ENCODE measurements at regions not wholly inside any gene's neighbourhood (a gene's known extent, or its start where the extent isn't known, plus 50 kb on each side); places are given as distances from the start of the nearest gene placed in this dataset.
A peak's percentile ranks its signal among the peaks of the same experiment; 100 is the strongest.
"Not testable (repeated sequence)": the region's sequence is repeated elsewhere in the genome, so short reads cannot be mapped to it uniquely, and the experiment has no call there.

- H3K27ac ChIP-seq, result no peak overlapping the region
- DNase-seq (ENCODE audit: low spot score), result no peak
- CTCF ChIA-PET, result no interaction called here
- TF ChIP-seq CTCF (conservative IDR thresholded peaks at IDR 0.05; ENCODE audit: low read depth), result no peak
- POLR2A ChIA-PET (ENCODE audit: low non-redundant PET), result no interaction called here
Measured at GRCh38 chr3:28042707-28043106, 198.7 kb upstream of the CMC1 start.

- ChIA-PET CTCF (interaction anchor here (0.6 kb wide), 1 partner anchor 368 kb away, joined by 4 read pairs; no protein-coding TSS in a partner anchor), POLR2A (ENCODE audit: low non-redundant PET) (no interaction called here)
- TF ChIP-seq CTCF (conservative IDR thresholded peaks at IDR 0.05; ENCODE audit: low read depth), result no peak
- H3K27ac ChIP-seq, result no peak overlapping the region
- DNase-seq (ENCODE audit: low spot score), result no peak
Measured at GRCh38 chr3:28050120-28050519, 191.3 kb upstream of the CMC1 start.

GRCh38 chr3:28050885-28051284 is 190.5 kb upstream of the CMC1 start:
- ChIA-PET POLR2A (ENCODE audit: low non-redundant PET) (no interaction called here), CTCF (interaction anchor here (0.7 kb wide), 1 partner anchor 328 kb away, joined by 3 read pairs; no protein-coding TSS in a partner anchor)
- no peak for TF ChIP-seq CTCF (conservative IDR thresholded peaks at IDR 0.05; ENCODE audit: low read depth)
- peak; percentile 83 for DNase-seq (ENCODE audit: low spot score)
- peak overlapping the region; percentile 73 for H3K27ac ChIP-seq

GRCh38 chr3:28053759-28054158 is 187.7 kb upstream of the CMC1 start:
- peak; percentile 73 for DNase-seq (ENCODE audit: low spot score)
- no peak for TF ChIP-seq CTCF (conservative IDR thresholded peaks at IDR 0.05; ENCODE audit: low read depth)
- ChIA-PET CTCF (no interaction called here), POLR2A (ENCODE audit: low non-redundant PET) (no interaction called here)
- peak overlapping the region; percentile 74 for H3K27ac ChIP-seq

DNA sequence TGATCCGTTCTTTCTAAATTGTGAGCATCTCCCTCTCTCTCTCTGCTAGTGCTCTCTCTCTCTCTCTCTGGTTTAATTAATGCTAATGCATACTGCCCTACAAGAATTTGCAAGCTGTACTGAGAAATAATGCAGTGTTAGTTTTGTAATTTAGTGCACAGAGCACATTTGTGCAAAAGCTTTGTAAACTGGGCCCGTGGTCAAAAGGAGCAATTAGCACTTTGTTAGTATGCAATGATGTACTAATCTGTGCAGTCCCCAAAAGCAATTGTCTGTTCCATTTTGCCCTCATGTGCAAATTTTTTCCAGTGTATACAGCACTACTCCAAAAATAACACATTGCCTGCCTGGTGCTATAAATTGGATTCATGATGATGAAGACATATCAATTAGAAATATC is 184.6 kb upstream of the CMC1 start:
- DNase-seq (ENCODE audit: low spot score), result no peak
- ChIA-PET POLR2A (ENCODE audit: low non-redundant PET) (no interaction called here), CTCF (no interaction called here)
- no peak overlapping the region for H3K27ac ChIP-seq
- no peak for TF ChIP-seq CTCF (conservative IDR thresholded peaks at IDR 0.05; ENCODE audit: low read depth)

- no peak overlapping the region for H3K27ac ChIP-seq
- CTCF ChIA-PET, result no interaction called here
- TF ChIP-seq CTCF (conservative IDR thresholded peaks at IDR 0.05; ENCODE audit: low read depth), result no peak
- no peak for DNase-seq (ENCODE audit: low spot score)
- POLR2A ChIA-PET (ENCODE audit: low non-redundant PET), result no interaction called here
Measured at GRCh38 chr3:28057539-28057938, 183.9 kb upstream of the CMC1 start.

GRCh38 chr3:28059199-28059598 is 182.2 kb upstream of the CMC1 start:
- POLR2A ChIA-PET (ENCODE audit: low non-redundant PET); CTCF ChIA-PET; DNase-seq (ENCODE audit: low spot score): not testable (repeated sequence)
- peak overlapping the region; percentile 64 for H3K27ac ChIP-seq

Data from RWPE1 (cell line).